HG03575 (cell line): ENCODE measurements at regions not wholly inside any gene's neighbourhood (a gene's known extent, or its start where the extent isn't known, plus 50 kb on each side); places are given as distances from the start of the nearest gene placed in this dataset.

Source experiments
- ATAC-seq: cut with Tn5 transposase; IDR thresholded peaks from one replicate; pipeline ENCODE4 v1.9.1; 2021; ENCODE audit not compliant: unreplicated experiment, insufficient number of reproducible peaks, low FRiP score; ENCODE audit errors: extremely low read depth

- ATAC-seq = no peak
Measured at GRCh38 chr7:17236603-17237002, 61.8 kb upstream of the AHR start.

- ATAC-seq = no peak
Measured at GRCh38 chr7:17239046-17239445, 59.4 kb upstream of the AHR start.

- no peak for ATAC-seq
Measured at GRCh38 chr7:17239683-17240521, 58.5 kb upstream of the AHR start.

- no peak for ATAC-seq
Measured at GRCh38 chr7:17242504-17242903, 55.9 kb upstream of the AHR start.

- no peak for ATAC-seq
Measured at GRCh38 chr7:17244786-17245185, 53.7 kb upstream of the AHR start.

GRCh38 chr7:17247357-17247756 is 51.1 kb upstream of the AHR start:
- no peak for ATAC-seq

- no peak for ATAC-seq
Measured at GRCh38 chr7:17248527-17248926, 49.9 kb upstream of the AHR start.
